ENCODE measurements at regions not wholly inside any gene's neighbourhood (a gene's known extent, or its start where the extent isn't known, plus 50 kb on each side); places are given as distances from the start of the nearest gene placed in this dataset.

DNA sequence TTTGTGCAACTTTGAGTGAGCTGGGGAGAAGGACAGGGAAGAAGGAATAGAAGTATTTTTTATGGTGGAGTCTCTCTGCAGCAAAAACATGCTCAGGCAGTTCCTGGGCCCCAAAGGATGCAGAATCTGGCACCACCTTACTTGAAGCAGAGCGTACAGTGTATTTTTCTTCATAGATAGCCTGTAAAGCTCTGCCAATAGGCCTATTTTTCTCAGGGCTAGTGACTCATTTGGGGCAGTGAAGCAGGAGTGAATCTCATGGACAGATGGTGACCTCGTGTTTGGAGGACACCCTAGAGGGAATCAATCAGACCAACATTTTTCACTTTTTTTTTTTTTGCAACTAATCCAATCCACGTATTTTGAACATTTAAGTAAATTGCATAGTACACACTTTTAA is 268.1 kb upstream of the CXCR4 start:
- POLR2A ChIA-PET = no interaction called here
- Histone ChIP-seq H2AFZ (ENCODE audit: low read depth) (no peak overlapping the region), H3K79me2 (ENCODE audit: insufficient read depth) (no peaks in the 10 kb centered on the region), H3K36me3 (replicated peaks in 1 of 2; ENCODE audit: control insufficient read depth in 1 of 2, insufficient read depth in 2 of 2, low read length in 1 of 2) (no peaks in the 10 kb centered on the region), H3K4me2 (no peak overlapping the region), H3K9ac (no peak overlapping the region), H3K27me3 (ENCODE audit: insufficient read depth) (no peaks in the 10 kb centered on the region), H3K9me3 (no peaks in the 10 kb centered on the region), H4K20me1 (ENCODE audit: insufficient read depth) (no peaks in the 10 kb centered on the region), H3K9me2 (no peaks in the 10 kb centered on the region), H3K27ac (ENCODE audit: low read depth in 2 of 2, low read length in 1 of 2) (no peak overlapping the region), H3F3A (replicated peaks; ENCODE audit: insufficient read depth) (no peaks in the 10 kb centered on the region), H3K4me3 (ENCODE audit: low read depth in 2 of 2, low read length in 1 of 2) (no peak overlapping the region), H3K4me1 (ENCODE audit: control insufficient read depth in 1 of 2, insufficient read depth in 2 of 2, low read depth in 1 of 2, low read length in 1 of 2) (no peaks in the 10 kb centered on the region; a peak in 1 of 4 replicates)
- DNase-seq = no peak
- CTCF ChIA-PET = interaction anchor here (0.7 to 11.3 kb wide), 4 partner anchors 381 to 1453 kb away, joined by 3 to 158 read pairs (median 4); no protein-coding TSS in a partner anchor
- WGBS (ENCODE audit: low lambda C conversion rate) = 19% methylated on average over 3 of the region's 3 CpGs
- TF ChIP-seq GATA2 (CRISPR knock-in tag; IDR thresholded peaks at IDR 0.05) = no peak
- TF ChIP-seq CHD2 (IDR thresholded peaks at IDR 0.05; ENCODE audit: low read length, partially characterized antibody) = no peak

DNA sequence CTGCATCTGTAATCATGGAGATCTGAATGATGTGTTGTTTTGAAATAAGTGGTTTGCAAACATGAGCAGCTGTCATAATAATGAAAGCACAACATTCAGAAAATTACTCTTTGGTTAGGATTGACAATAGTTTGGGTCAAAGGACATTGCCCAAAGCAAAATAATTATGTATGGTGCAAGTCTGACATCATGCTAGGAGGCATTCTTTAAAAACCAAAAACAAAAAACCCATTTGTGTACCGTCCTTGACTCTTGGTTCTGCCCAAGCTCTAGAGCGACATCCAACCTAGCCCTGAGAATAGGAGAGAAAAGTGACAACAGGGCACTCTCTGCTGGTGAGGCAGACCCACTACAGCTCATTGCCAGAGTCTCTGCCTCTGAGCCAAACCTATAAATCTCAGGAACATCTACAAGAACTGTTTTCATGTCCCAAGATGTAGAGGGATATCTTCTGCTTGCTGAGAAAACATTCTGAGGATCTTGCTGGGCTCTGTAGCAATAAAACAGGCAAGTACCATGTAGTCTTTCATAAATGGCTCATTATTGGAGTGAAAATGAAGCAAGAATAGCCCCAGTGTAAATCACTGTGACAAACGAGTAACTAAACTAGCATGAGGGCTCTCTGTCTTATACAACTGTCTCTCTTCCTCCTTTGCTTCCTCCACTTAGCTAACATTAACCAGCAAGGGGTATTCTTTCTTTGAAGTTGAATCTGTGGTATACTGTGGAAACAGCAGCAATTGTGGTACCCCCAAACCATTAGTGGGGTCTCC is 266.8 kb upstream of the CXCR4 start:
- Histone ChIP-seq H3K9me3 (no peaks in the 10 kb centered on the region), H3K9ac (no peak overlapping the region), H3K4me3 (ENCODE audit: low read depth in 2 of 2, low read length in 1 of 2) (no peak overlapping the region), H3K4me1 (ENCODE audit: control insufficient read depth in 1 of 2, insufficient read depth in 2 of 2, low read depth in 1 of 2, low read length in 1 of 2) (no peaks in the 10 kb centered on the region; a peak in 1 of 4 replicates), H3K9me2 (no peaks in the 10 kb centered on the region), H3F3A (replicated peaks; ENCODE audit: insufficient read depth) (no peaks in the 10 kb centered on the region), H3K79me2 (ENCODE audit: insufficient read depth) (no peaks in the 10 kb centered on the region), H4K20me1 (ENCODE audit: insufficient read depth) (no peaks in the 10 kb centered on the region), H3K27ac (ENCODE audit: low read depth in 2 of 2, low read length in 1 of 2) (no peak overlapping the region), H3K36me3 (replicated peaks in 1 of 2; ENCODE audit: control insufficient read depth in 1 of 2, insufficient read depth in 2 of 2, low read length in 1 of 2) (no peaks in the 10 kb centered on the region), H2AFZ (ENCODE audit: low read depth) (no peak overlapping the region), H3K27me3 (ENCODE audit: insufficient read depth) (no peaks in the 10 kb centered on the region), H3K4me2 (no peak overlapping the region)
- peak; percentile 45 for TF ChIP-seq CTCF (IDR thresholded peaks at IDR 0.05)
- no peak for TF ChIP-seq EZH2phosphoT487 (IDR thresholded peaks at IDR 0.05; ENCODE audit: borderline replicate concordance, low read depth)
- peak; percentile 83 for TF ChIP-seq RAD21 (IDR thresholded peaks at IDR 0.05; ENCODE audit: low read length)
- TF ChIP-seq, protein P1, sequence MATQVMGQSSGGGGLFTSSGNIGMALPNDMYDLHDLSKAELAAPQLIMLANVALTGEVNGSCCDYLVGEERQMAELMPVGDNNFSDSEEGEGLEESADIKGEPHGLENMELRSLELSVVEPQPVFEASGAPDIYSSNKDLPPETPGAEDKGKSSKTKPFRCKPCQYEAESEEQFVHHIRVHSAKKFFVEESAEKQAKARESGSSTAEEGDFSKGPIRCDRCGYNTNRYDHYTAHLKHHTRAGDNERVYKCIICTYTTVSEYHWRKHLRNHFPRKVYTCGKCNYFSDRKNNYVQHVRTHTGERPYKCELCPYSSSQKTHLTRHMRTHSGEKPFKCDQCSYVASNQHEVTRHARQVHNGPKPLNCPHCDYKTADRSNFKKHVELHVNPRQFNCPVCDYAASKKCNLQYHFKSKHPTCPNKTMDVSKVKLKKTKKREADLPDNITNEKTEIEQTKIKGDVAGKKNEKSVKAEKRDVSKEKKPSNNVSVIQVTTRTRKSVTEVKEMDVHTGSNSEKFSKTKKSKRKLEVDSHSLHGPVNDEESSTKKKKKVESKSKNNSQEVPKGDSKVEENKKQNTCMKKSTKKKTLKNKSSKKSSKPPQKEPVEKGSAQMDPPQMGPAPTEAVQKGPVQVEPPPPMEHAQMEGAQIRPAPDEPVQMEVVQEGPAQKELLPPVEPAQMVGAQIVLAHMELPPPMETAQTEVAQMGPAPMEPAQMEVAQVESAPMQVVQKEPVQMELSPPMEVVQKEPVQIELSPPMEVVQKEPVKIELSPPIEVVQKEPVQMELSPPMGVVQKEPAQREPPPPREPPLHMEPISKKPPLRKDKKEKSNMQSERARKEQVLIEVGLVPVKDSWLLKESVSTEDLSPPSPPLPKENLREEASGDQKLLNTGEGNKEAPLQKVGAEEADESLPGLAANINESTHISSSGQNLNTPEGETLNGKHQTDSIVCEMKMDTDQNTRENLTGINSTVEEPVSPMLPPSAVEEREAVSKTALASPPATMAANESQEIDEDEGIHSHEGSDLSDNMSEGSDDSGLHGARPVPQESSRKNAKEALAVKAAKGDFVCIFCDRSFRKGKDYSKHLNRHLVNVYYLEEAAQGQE (IDR thresholded peaks at IDR 0.05; ENCODE audit: low read depth, low read length) = no peak
- no peak for TF ChIP-seq TEAD4 (IDR thresholded peaks at IDR 0.05; ENCODE audit: borderline replicate concordance, insufficient read depth)
- TF ChIP-seq IRF3 (IDR thresholded peaks at IDR 0.05; ENCODE audit: low read depth, low read length) = no peak
- TF ChIP-seq NFIC (IDR thresholded peaks at IDR 0.05; ENCODE audit: borderline replicate concordance) = no peak
- no peak for TF ChIP-seq TCF12 (IDR thresholded peaks at IDR 0.05)
- TF ChIP-seq RCOR1 (IDR thresholded peaks at IDR 0.05; ENCODE audit: low read length) = no peak
- no peak for TF ChIP-seq NRF1 (IDR thresholded peaks at IDR 0.05; ENCODE audit: low read depth, low read length)
- TF ChIP-seq SMC3 (IDR thresholded peaks at IDR 0.05; ENCODE audit: low read depth, low read length) = peak; percentile 65
- TF ChIP-seq TAF1 (IDR thresholded peaks at IDR 0.05; ENCODE audit: borderline replicate concordance, low read depth, low read length) = no peak
- no peak for TF ChIP-seq FOSL2 (IDR thresholded peaks at IDR 0.05; ENCODE audit: borderline replicate concordance, low read depth)
- TF ChIP-seq MXI1 (IDR thresholded peaks at IDR 0.05; ENCODE audit: low read depth, low read length) = no peak
- no peak for TF ChIP-seq GABPA (IDR thresholded peaks at IDR 0.05; ENCODE audit: low read depth)
- TF ChIP-seq PBX3 (IDR thresholded peaks at IDR 0.05) = no peak
- no peak for TF ChIP-seq ELF1 (IDR thresholded peaks at IDR 0.05)
- WGBS (ENCODE audit: low lambda C conversion rate) = 15% methylated on average over 3 of the region's 3 CpGs
- peak; percentile 45 for DNase-seq
- POLR2A ChIA-PET = interaction anchor here (1.3 kb wide), 1 partner anchor 389 kb away, joined by 3 read pairs; no protein-coding TSS in a partner anchor
- CTCF ChIA-PET = interaction anchor here (0.6 to 11.3 kb wide), 28 partner anchors 9 to 1395 kb away, joined by 3 to 158 read pairs (median 3); partner anchors contain the start of gene MCM6
